MG63 (cell line): ENCODE measurements at regions not wholly inside any gene's neighbourhood (a gene's known extent, or its start where the extent isn't known, plus 50 kb on each side); places are given as distances from the start of the nearest gene placed in this dataset.
"Not testable (repeated sequence)": the region's sequence is repeated elsewhere in the genome, so short reads cannot be mapped to it uniquely, and the experiment has no call there.

Source experiments
- DNase-seq: peaks from one replicate; pipeline ENCODE4 v3.0.0-alpha.2; 2020
- H3K27me3 ChIP-seq: fragments of 250-450 bp; sonication (Bioruptor Pico); 2 replicates; pipeline ENCODE4 v1.5.1; 2020; ENCODE audit warnings: mild to moderate bottlenecking, moderate library complexity
- H3K36me3 ChIP-seq: fragments of 250-450 bp; sonication (Bioruptor Pico); 2 replicates; pipeline ENCODE4 v1.5.1; 2020; ENCODE audit warnings: mild to moderate bottlenecking, moderate library complexity
- H3K4me3 ChIP-seq: fragments of 250-450 bp; sonication (Bioruptor Pico); 2 replicates; pipeline ENCODE4 v1.5.1; 2020; ENCODE audit warnings: mild to moderate bottlenecking, moderate library complexity
- H3K9me3 ChIP-seq: fragments of 250-450 bp; sonication (Bioruptor Pico); 2 replicates; pipeline ENCODE4 v1.5.1; 2020; ENCODE audit warnings: mild to moderate bottlenecking, moderate library complexity

- DNase-seq, H3K9me3 ChIP-seq, H3K36me3 ChIP-seq, H3K4me3 ChIP-seq, H3K27me3 ChIP-seq: not testable (repeated sequence)
Observed at GRCh38 chr9:65456991-65457390, 172.0 kb upstream of the FOXD4L5 start.

- H3K9me3 ChIP-seq, H3K4me3 ChIP-seq, H3K36me3 ChIP-seq, H3K27me3 ChIP-seq, DNase-seq: not testable (repeated sequence)
Observed at GRCh38 chr9:65455751-65456647, 171.0 kb upstream of the FOXD4L5 start.

- DNase-seq, H3K36me3 ChIP-seq, H3K4me3 ChIP-seq, H3K9me3 ChIP-seq, H3K27me3 ChIP-seq: not testable (repeated sequence)
Observed at GRCh38 chr9:65455136-65455535, 170.1 kb upstream of the FOXD4L5 start.

GRCh38 chr9:65454666-65455065 lies 169.7 kb upstream of the FOXD4L5 start:
- not testable (repeated sequence) for H3K36me3 ChIP-seq, H3K9me3 ChIP-seq, H3K27me3 ChIP-seq

GRCh38 chr9:65454034-65454433 lies 169.0 kb upstream of the FOXD4L5 start:
- H3K4me3 ChIP-seq, H3K36me3 ChIP-seq, H3K27me3 ChIP-seq, H3K9me3 ChIP-seq, DNase-seq: not testable (repeated sequence)

More at GRCh38 chr9:65454666-65455065, 169.7 kb upstream of the FOXD4L5 start:
- not testable (repeated sequence) for DNase-seq, H3K4me3 ChIP-seq

- H3K27me3 ChIP-seq, H3K36me3 ChIP-seq, DNase-seq: not testable (repeated sequence)
Observed at GRCh38 chr9:65449886-65450610, 165.0 kb upstream of the FOXD4L5 start.

GRCh38 chr9:65449423-65449822 lies 164.4 kb upstream of the FOXD4L5 start:
- no peaks in the 10 kb centered on the region for H3K36me3 ChIP-seq
- no peaks in the 10 kb centered on the region for H3K27me3 ChIP-seq
- no peak for DNase-seq
- no peaks in the 10 kb centered on the region for H3K9me3 ChIP-seq
- H3K4me3 ChIP-seq: no peak overlapping the region

More at GRCh38 chr9:65449886-65450610, 165.0 kb upstream of the FOXD4L5 start:
- not testable (repeated sequence) for H3K4me3 ChIP-seq, H3K9me3 ChIP-seq

- DNase-seq, H3K9me3 ChIP-seq, H3K27me3 ChIP-seq, H3K4me3 ChIP-seq, H3K36me3 ChIP-seq: not testable (repeated sequence)
Observed at GRCh38 chr9:65447146-65447545, 162.1 kb upstream of the FOXD4L5 start.

GRCh38 chr9:65445991-65446390 lies 161.0 kb upstream of the FOXD4L5 start:
- DNase-seq, H3K36me3 ChIP-seq, H3K27me3 ChIP-seq: not testable (repeated sequence)

GRCh38 chr9:65444943-65445342 lies 159.9 kb upstream of the FOXD4L5 start:
- no peak overlapping the region for H3K4me3 ChIP-seq
- no peaks in the 10 kb centered on the region for H3K36me3 ChIP-seq
- no peaks in the 10 kb centered on the region for H3K9me3 ChIP-seq
- DNase-seq: no peak
- no peaks in the 10 kb centered on the region for H3K27me3 ChIP-seq

More at GRCh38 chr9:65445991-65446390, 161.0 kb upstream of the FOXD4L5 start:
- not testable (repeated sequence) for H3K4me3 ChIP-seq, H3K9me3 ChIP-seq

- DNase-seq, H3K9me3 ChIP-seq, H3K36me3 ChIP-seq, H3K4me3 ChIP-seq, H3K27me3 ChIP-seq: not testable (repeated sequence)
Observed at GRCh38 chr9:65442116-65442515, 157.1 kb upstream of the FOXD4L5 start.

- H3K36me3 ChIP-seq, H3K4me3 ChIP-seq, H3K27me3 ChIP-seq, DNase-seq, H3K9me3 ChIP-seq: not testable (repeated sequence)
Observed at GRCh38 chr9:65441324-65441920, 156.4 kb upstream of the FOXD4L5 start.

GRCh38 chr9:65437724-65438123 lies 152.7 kb upstream of the FOXD4L5 start:
- no peaks in the 10 kb centered on the region for H3K27me3 ChIP-seq
- no peaks in the 10 kb centered on the region for H3K9me3 ChIP-seq
- DNase-seq: no peak
- no peaks in the 10 kb centered on the region for H3K36me3 ChIP-seq
- H3K4me3 ChIP-seq: no peak overlapping the region

- no peaks in the 10 kb centered on the region for H3K27me3 ChIP-seq
- H3K4me3 ChIP-seq: no peak overlapping the region
- DNase-seq: no peak
- H3K9me3 ChIP-seq: no peaks in the 10 kb centered on the region
- no peaks in the 10 kb centered on the region for H3K36me3 ChIP-seq
Observed at GRCh38 chr9:65435464-65435863, 150.5 kb upstream of the FOXD4L5 start.

GRCh38 chr9:65432722-65433323 lies 147.8 kb upstream of the FOXD4L5 start:
- no peak for DNase-seq
- Histone ChIP-seq H3K27me3 (no peaks in the 10 kb centered on the region), H3K36me3 (no peaks in the 10 kb centered on the region), H3K4me3 (no peak overlapping the region), H3K9me3 (no peaks in the 10 kb centered on the region)

GRCh38 chr9:65432051-65432450 lies 147.0 kb upstream of the FOXD4L5 start:
- H3K36me3 ChIP-seq: no peaks in the 10 kb centered on the region
- H3K27me3 ChIP-seq: no peaks in the 10 kb centered on the region
- DNase-seq: no peak
- H3K4me3 ChIP-seq: no peak overlapping the region
- H3K9me3 ChIP-seq: no peaks in the 10 kb centered on the region

GRCh38 chr9:65430221-65430620 lies 145.2 kb upstream of the FOXD4L5 start:
- Histone ChIP-seq H3K4me3 (no peak overlapping the region), H3K27me3 (no peaks in the 10 kb centered on the region), H3K9me3 (no peaks in the 10 kb centered on the region), H3K36me3 (no peaks in the 10 kb centered on the region)
- no peak for DNase-seq
